ENCODE measurements at regions not wholly inside any gene's neighbourhood (a gene's known extent, or its start where the extent isn't known, plus 50 kb on each side); places are given as distances from the start of the nearest gene placed in this dataset.

- TF ChIP-seq CTCF (IDR thresholded peaks at IDR 0.05 in 8 of 11, conservative IDR thresholded peaks at IDR 0.05 in 3 of 11) (no peak), POLR2A (IDR thresholded peaks at IDR 0.05) (no peak), POLR2AphosphoS5 (IDR thresholded peaks at IDR 0.05) (no peak)
Measured at GRCh38 chr20:40938020-40938419, 90.6 kb upstream of the TOP1 start.

Data from spleen (tissue), 7 donors.